ENCODE measurements at regions not wholly inside any gene's neighbourhood (a gene's known extent, or its start where the extent isn't known, plus 50 kb on each side); places are given as distances from the start of the nearest gene placed in this dataset.
"Not testable (repeated sequence)": the region's sequence is repeated elsewhere in the genome, so short reads cannot be mapped to it uniquely, and the experiment has no call there.

GRCh38 chr13:105684216-105684615 lies 851.2 kb downstream of the EFNB2 start:
- no peak for DNase-seq (ENCODE audit: low spot score)

DNA sequence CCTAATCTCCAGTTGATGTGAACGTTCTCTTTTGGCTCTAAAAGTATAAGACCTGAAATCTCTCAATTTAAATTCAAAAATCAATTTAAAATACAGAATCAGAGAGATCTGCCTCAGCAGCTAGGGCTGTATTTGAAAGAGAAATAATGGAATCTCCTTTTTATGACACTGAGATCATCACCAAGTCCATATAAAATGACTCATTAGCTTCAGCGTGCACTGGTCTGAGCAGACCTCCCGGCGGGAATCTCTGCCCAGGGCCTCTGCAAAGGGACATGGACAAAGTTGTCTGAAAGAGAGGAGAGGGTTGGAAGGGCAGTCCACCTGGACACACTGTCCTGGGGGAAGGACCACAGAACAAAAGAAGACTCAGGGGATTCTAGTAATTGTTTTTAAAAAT lies 855.6 kb downstream of the EFNB2 start:
- no peak for DNase-seq (ENCODE audit: low spot score)

DNA sequence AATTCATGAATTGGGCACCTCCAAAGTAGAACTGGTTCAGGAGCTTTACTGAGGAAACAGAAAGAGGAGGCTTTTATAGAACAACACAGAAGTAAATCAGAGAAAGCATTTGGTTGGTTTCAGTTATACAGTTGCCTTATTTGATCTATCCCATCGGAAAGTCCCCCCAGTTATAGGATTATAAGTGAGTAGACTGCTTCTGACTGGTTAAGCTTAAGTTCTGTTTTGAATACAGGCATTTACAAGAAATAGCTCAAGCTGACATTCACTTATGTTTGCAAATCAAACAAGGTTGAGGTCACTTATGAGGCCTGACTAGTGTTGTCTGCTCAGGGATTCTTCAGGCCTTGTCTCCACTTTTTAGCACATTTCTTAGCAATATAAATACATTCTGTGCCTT lies 857.4 kb downstream of the EFNB2 start:
- peak; percentile 1 for DNase-seq (ENCODE audit: low spot score)

DNA sequence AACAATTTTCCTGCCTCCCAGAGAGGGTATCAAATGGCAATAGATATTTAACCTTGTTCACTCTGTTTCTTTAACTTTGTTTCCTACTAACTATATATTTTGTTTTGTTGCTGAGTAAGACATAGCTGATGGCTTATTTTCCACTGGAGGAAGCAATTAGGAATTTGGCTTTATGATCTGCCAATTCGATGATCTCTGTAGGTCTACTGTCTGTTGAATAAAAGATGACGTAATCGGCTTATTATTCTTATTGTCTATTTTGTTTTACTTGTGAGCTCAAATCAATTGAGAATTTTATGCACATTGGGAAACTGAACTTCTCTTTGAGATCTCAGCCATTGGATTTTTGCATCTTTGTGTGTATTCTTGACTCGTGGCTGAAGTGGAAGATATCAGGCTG lies 862.6 kb downstream of the EFNB2 start:
- no peak for DNase-seq (ENCODE audit: low spot score)

- not testable (repeated sequence) for DNase-seq (ENCODE audit: low spot score)
Measured at GRCh38 chr13:105671131-105671530, 864.3 kb downstream of the EFNB2 start.

DNA sequence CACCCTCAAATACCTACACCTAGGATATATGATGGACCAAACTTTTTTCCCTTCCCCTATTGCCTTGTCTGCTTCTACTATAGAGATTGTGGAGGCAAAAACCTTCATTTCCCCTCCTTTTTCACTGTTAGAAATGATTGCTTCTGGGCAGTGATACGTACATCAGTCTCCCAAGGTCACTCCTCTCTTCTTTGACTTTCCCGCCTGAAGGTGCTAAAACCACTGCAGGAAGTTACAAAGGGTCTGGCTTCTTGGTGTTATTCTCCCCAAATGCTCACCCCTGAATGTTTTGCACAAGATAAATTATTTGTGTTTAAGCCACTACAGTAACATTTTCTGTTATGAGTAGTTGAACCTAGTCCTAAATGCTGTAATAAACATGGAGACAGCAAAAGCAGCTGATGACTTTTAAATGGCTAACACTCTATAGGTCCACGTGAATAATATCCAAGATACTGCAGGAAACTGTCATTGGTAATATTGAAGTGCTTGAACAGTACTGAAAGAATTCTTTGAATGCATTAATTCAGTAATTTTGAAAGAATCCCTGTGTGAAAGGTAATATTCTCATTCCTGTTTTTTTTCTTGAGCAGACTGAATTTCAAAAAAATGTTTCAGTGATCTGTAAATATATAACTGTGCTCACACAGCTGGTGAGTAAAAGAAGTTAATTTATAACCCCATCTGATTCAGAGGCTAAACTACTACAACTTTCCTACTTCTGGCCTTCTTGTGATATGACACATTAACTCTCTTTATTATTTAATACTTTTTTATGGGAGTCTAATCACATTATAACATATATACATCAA lies 865.1 kb downstream of the EFNB2 start:
- DNase-seq (ENCODE audit: low spot score), result no peak

DNA sequence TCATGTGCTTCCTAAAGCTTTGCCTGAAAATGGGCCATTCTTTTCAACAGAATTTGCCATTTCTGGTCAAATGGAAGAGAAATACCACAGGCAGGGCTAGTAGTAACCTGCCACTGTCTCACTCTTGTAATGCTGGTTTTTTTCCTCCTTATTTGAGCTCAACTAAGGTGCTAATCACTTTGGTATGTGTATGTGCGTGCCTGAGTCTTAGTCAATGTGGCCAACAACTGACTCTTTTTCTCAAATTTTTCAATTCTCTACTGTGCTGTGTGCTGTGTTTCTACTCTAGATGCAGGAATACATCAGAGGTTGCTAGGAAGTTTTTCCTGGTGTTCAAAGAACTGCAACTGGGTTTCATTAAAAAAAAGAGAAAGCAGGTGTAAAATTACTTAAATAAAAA lies 870.2 kb downstream of the EFNB2 start:
- no peak for DNase-seq (ENCODE audit: low spot score)

GRCh38 chr13:105663182-105663581 lies 872.3 kb downstream of the EFNB2 start:
- DNase-seq (ENCODE audit: low spot score), result no peak

GRCh38 chr13:105660561-105660960 lies 874.9 kb downstream of the EFNB2 start:
- no peak for DNase-seq (ENCODE audit: low spot score)

DNA sequence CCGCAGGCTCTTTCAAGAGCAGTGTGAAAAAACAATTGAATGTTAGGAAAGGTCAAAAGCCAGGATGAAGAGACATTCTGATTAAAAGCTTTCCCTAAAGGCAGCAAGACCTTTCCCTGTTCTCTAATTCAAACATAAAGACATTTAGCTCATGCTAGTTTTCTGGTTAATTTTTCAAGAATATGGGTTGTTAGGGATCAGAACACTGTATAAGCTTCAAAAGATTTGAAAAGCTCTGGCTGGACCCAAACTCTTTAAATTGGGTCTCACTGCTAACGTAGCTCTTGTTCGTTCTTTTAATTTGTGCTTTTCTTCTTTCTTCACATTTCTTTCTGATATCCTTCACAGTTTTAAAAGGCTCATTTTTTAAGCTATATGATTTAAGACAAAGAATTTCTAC lies 877.0 kb downstream of the EFNB2 start:
- DNase-seq (ENCODE audit: low spot score), result no peak

- DNase-seq (ENCODE audit: low spot score), result no peak
Measured at GRCh38 chr13:105655046-105655445, 880.4 kb downstream of the EFNB2 start.

GRCh38 chr13:105643966-105644365 lies 891.5 kb downstream of the EFNB2 start:
- DNase-seq (ENCODE audit: low spot score), result no peak

DNA sequence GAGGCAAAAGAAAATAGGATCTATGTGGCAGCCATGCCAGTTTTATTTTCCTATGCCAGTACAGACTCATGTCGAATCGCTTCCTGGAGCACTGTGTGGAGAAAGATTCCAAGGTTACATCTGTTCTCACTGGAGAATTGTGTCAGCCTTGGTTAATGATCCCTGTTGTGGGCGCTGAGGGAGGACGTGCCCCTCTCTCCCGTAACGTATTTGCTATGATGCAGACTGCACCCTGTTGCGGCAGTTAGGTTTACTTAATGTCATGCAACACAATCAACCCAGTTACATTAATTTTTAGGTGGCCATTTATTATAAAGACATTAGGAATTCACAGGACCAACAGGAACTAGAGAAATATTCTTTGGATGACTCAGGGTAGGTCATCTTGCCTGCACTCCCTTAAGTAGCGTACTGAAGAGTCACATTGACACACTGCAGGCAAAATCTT lies 892.9 kb downstream of the EFNB2 start:
- DNase-seq (ENCODE audit: low spot score), result no peak

DNA sequence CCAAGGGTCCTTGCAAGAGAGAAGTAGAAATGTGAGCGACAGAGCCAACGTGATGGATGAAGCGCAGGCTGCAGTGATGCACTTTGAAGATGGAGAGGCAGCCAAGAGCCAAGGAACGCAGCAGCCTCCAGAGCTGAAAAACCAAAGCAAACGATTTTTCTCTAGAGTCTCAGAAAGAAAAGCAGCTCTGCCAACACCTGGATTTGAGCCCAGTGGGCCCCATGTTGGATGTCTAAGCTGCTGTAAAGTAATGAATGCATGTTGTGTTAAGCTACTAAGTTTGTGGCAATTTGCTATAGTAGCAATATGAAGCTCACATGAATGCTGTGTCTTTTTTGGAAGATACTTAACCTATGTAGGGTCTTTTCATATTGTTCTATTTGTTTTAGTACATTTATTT lies 894.3 kb downstream of the EFNB2 start:
- no peak for DNase-seq (ENCODE audit: low spot score)

GRCh38 chr13:105638426-105638825 lies 897.0 kb downstream of the EFNB2 start:
- no peak for DNase-seq (ENCODE audit: low spot score)

GRCh38 chr13:105634059-105634458 lies 901.4 kb downstream of the EFNB2 start:
- no peak for DNase-seq (ENCODE audit: low spot score)

DNA sequence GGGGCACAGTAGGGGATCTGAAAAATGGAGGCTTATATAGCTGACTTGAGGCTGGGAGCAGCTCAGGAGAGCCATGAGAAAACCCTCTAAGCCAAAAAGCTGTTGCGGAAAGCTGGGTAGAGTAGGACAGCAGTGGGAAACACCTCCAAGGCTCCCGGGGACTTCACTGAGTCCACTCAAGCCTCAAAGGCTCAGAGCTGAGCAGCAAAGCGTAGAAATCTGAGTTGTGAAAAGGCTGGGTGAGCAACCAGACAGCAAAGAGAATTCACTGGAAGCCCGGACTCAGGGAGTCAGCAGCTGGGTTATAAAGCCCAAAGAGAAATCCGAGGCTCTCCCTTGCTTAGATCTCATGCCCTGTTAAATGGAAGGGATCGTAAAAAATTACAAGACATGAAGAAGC lies 905.0 kb downstream of the EFNB2 start:
- DNase-seq (ENCODE audit: low spot score), result no peak

DNA sequence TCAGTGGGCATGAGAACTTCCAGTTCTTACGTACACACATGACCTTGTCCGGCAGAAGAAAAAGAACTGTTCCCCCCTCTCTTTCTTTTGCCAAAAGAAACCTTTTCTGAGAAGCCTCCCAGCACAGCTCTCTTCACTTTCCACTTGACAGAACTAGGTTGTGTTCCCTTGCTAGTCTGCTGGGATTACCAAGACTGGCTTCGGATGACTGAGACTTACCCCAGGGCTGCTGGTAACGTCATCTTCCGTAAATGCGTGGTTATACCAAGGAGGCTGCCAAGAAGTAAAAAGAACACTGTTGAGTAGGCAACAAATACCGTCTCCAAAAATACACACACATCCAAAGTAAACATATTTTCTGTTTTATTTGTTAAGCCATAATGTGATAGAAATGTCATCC lies 908.2 kb downstream of the EFNB2 start:
- DNase-seq (ENCODE audit: low spot score), result no peak

DNA sequence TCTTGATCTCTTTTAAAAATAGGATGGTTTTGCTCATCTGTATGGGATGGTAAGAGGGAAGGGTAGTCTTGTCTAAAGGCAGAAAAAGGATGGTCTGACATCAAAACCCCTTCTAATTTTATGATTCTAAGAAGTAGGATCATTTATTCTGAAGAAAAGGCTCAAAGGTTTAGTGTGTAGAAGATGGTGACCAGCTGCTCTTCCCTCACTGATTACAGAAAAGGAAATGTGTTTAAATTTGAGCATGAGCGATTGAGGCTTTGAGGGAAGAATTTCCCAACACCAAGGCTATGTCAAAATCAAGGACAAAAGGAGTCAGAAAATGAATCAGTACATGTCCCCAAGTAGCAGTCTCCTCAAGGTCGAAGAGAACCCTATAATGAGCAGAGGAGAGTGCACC lies 909.8 kb downstream of the EFNB2 start:
- DNase-seq (ENCODE audit: low spot score), result no peak

DNA sequence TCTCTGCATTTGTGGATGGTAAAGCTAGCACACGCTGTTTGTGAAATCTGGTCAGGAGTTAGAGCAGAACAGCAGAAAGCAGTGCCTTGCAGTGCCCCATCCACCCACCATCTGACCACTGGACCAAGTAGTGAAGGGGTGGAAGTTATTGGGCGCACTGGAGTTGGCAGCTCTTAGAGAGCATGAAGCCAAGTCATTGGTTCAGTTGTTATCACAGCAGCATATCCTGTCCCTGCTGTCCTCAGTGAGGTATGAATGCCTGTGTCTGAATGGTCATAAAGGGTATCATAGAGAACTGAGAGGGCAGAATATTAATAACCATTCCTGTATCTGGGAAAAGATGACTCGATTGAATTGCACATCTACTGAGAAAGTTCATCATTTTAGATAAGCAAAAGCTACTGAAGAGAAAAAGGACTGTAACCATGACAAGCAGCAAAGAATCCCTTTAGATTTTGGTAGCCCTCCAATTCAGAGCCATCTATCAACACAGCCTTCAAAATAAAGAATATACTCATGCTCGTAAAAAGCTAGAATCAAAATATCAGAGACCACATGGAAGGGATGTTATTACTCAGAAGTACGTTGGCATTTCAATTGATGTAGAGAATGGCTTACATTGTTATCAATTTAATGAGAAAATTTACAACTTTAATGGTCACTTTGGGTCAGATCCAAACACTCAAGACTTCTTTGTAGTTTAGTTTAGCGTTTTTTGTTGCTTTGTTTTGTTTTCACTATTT lies 919.0 kb downstream of the EFNB2 start:
- DNase-seq (ENCODE audit: low spot score), result no peak

DNA sequence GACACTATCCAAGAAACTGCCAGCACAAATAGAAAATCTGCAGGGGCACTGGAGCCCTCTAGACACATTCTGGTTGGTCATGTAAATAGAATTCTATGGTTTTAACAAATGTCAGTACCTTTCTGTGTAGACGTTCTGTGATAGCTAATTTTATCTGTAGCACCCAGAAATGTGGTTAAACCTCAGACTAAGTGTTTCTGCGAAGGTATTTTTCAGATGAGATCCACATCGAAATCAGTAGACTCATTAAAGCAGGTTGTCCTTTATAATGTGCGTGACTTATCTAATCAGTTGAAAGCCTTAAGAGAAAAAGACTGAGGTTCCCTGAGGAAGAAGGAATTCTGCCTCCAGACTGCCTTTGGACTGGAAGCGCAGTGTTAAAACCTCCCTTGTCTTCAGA lies 922.9 kb downstream of the EFNB2 start:
- DNase-seq (ENCODE audit: low spot score), result no peak

DNA sequence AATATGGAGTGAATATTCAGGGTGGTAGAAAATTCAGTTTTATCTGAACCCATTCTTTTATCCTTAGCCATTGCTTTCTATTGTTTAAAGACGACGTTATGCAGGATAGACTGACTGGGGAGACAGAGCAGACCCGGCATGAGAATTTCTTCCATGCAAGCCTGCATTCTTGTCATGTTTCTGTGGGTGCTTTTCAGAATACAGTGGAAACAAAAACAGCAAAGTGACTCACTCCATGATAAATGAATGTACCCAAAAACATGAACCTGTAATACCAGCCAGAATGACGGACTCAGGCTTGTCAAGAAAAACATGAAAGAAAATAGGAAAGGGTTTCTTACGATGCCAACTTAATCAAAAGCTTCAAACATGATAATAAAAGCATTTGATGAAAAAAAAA lies 924.0 kb downstream of the EFNB2 start:
- no peak for DNase-seq (ENCODE audit: low spot score)

DNA sequence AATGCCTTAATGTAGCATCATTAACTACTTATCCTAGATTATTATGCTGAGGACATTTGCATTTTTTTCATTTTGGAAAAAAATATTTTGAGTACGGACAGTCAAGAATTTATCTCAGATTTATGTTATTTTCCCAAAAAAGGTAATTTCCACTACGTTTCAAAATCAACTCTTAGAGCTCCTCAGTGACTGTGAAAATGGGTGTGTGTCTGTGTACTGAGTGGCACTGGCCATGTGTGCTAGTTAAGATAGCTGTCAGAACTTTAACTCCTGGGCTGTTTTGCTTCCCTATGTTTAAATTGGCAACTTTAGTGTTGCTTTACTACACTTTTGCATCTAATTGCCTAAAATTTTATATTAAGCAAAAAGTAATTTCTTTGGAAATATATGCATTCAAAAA lies 927.4 kb downstream of the EFNB2 start:
- no peak for DNase-seq (ENCODE audit: low spot score)

DNA sequence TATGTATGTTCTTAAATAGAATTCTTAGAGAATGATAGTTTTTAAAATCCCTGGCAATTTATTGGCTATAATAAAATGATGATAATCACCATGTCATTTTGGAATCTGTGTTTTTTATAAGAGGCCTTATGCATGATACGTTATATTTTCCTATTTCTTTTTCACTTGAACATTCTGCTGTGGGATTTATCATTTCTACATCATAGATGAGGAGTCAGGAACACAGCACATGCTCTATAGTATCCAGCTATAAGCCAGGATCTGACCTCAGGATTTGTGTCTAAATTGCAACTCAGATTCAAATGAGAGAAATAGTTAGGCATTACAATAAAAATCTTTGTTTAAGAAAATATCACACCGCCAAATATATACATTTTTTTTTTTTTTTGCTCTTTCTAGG lies 928.0 kb downstream of the EFNB2 start:
- no peak for DNase-seq (ENCODE audit: low spot score)
